HG02884 (cell line): ENCODE measurements at regions not wholly inside any gene's neighbourhood (a gene's known extent, or its start where the extent isn't known, plus 50 kb on each side); places are given as distances from the start of the nearest gene placed in this dataset.

Source experiments
- ATAC-seq: cut with Tn5 transposase; IDR thresholded peaks from one replicate; pipeline ENCODE4 v1.9.1; 2021; ENCODE audit warnings: mild to moderate bottlenecking, moderate library complexity; ENCODE audit not compliant: unreplicated experiment

DNA sequence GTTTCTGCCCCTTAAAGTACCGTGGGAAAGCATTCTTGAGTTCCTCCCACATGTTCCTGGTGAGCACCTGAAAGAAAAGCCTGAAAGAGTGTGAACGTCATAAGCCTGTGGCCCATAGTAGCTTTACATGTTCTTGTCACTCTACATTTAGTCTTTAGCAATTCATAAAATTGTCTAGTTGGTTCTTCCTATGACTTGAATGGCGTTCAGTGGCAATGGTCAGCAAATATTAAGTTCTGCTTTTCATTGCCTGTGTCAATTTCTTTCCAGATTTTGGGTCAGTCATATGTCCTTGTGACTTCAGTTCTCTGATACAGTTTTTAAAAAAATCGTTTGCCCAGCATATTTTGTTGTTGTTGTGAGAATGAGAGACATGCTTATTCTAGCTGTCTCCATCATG is 650.0 kb upstream of the BOD1L1 start:
- no peak for ATAC-seq

DNA sequence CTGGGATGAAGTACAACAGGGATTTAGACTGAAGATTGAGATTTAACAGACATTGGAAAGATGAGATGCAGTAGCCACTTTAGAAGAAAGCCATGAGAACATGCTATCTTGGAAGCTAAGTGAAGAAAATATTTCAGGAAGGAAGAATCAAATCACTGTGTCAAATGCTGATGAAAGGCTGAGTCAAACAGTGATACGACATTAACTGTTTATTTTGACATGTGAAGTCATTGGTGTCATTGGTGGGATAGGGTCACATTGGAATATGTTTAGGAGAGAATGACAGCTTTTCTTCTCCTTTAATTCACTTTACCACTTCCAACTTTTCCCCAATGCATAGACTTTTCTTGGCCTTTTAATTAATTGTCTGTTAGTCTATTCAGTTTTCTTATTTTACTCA is 653.0 kb upstream of the BOD1L1 start:
- ATAC-seq: no peak

DNA sequence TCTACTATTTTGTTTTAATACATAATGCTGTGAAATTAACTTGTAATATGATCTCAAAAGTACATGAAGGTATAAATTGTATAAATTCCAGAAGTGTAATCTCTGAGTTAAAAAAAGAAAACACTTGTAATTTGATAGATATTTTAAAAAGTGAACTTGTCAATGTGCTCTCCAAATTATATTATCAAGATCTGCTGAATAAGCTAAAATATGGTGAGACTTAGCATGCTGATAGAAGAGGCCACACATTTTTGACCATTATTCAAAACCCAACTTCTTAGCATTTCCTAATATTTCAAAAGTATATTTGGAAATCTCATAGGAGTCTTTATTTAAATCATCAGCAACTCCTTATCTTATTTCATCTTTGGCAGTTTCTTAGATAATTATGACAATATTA is 657.1 kb upstream of the BOD1L1 start:
- no peak for ATAC-seq

DNA sequence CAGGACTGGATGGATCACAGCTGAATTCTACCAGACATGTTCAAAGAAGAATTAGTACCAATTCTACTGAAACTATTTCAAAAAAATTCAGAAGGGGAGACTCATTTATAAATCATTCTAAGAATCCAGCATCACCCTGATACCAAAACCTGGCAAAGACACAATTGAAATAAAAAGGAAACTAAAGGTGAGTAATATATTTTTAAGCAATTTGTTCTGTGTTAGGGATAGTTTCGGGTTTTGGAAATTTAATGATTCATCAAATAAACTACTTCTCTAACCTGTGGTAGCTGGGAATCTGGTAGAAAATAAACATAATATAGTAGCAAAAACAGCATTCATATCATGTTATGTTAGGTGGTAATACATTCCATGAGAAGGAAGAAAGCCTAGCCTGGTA is 662.2 kb upstream of the BOD1L1 start:
- ATAC-seq: no peak

DNA sequence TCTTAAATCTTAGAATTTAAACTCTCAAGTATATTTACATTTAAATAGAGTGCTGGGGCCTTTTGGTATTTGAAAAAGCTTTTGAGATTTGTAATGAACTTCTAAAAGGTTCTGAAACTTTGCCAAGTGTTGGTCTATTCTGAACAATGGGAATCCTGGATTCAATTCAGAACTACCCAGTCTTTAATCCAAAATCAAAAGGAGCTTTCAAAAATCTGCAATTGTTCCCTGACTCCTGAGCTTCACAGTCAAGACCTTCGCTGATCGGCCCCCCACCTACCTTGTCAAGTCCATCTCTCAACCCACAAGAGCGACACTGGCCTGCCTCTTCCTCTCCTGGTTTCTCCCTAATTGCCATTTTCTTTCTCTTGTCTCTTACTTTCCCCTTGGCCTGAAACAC is 666.1 kb upstream of the BOD1L1 start:
- ATAC-seq: no peak

DNA sequence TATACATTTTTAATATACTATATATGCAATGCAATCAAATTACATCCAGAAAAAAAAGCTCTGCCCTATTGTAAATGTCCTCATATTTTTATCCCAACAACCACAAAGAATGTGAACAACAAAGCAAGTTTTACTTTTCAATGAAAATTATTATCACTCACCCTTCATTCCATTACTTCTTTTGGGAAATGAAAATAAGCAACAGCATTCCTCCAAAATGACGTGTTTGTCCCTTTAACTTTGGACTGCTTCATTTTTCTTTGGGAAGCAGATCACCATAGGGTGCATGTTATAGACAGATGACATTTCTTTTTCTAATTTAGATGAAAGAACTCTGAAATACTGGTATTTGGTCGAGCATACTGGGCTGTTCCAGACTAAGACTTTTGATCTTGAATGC is 667.1 kb upstream of the BOD1L1 start:
- ATAC-seq: no peak

DNA sequence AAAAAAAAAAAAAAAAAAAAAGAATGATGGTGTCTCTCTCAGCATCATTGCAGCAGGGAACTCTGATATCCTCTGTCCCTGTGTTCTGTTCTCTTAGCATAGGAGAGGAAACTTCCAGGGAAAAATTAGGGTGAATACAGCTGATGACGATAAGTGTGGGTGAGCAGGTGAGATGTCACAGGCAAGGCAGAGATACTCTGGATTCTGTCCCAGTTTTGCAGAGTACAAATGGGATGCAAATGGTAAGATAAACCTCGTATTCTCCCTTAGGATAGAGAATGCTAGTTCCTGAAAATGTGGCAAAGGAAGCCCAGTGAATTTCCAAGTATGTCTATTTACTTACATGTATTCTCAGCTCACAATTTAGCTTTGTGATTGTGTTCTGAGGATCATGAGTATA is 671.6 kb upstream of the BOD1L1 start:
- no peak for ATAC-seq

DNA sequence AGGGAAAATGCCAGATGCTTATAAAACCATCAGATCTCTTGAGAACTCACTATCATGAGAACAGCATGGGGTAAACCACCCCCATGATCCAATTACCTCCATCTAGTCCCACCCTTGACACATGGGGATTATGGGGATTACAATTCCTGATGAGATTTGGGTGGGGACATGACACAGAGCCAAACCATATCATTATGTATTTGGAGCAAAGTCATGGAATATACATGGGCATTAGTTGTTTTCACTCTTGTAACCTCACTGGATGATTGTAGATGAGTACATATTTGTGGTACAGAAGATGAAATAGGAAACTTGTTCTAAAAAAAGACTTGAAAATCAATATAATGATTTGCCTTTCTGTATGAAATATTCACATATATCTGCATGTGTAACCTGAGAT is 674.5 kb upstream of the BOD1L1 start:
- no peak for ATAC-seq

DNA sequence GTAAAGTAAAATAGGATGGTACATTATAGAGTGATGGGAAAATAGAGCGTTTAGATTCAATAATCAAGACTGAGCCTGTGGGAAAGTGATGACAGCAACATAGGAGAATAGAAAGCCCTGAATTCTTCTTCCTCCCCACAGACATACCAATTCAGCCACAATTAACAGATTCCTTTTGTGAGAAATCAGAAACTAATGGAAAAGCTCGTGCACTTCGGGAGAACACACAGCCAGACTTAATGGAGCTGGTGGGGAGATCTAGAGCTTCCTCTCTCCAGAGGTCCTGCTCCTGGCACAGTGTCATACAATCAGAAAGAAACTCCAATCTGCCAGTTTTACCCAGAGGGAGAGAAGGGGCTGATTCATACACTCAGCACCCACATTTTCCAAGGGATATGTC is 676.3 kb upstream of the BOD1L1 start:
- ATAC-seq: no peak

DNA sequence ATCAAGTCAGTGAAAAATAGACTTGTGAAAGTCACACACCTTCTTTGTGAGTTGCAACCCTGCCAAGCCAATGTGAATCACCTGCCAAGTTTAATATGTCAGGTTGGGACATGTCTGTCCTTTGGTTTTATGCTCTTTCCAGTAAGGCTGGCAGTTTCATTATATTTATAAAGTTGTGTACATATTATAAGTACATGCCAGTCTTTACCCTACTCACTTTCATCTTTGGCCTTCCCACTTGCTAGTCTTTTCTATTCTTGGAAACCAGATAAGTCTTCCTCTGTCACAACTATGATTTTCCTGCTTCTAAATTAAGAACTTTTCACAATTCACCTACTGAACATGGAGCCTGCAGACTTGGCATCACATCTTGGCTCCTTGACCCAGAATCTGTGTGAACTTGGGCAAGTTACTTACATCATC is 680.7 kb upstream of the BOD1L1 start:
- ATAC-seq: no peak

DNA sequence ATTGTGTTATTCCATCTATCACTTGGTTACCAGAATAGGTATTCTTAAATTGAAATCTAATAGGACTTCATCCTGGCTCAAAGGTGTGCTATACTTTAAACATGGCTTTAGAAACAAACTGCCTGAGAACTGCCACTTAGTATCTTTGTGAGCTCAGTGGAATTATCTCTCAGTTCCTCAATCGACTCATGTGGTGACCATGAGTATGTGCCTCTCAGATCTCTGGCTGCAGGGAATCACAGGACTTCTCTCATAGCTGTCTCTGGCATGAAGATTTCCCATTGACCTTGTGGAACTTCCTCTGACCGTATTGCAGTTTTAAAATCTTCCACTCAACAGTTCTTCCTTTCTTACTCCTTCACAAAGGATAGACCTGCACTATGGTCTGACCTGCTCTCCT is 681.9 kb upstream of the BOD1L1 start:
- no peak for ATAC-seq

DNA sequence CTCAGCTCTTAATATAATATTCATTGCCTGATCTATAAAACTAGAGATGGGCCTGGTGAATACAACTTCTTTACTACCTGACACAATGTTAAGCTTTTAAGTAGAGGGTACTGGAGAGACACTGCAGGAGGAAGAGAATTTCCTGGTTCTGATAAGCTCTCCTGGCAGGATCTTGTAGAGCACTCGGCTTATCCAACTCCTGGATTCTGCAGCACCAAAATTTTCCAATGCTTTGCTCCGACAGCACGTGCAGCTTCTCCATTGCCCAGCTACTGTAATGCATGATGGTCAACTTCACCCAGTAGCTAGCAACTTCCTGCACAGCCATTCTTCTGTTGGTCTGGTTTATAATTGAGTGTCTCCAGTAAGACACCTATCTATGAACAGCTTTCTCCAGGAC is 686.2 kb upstream of the BOD1L1 start:
- no peak for ATAC-seq

DNA sequence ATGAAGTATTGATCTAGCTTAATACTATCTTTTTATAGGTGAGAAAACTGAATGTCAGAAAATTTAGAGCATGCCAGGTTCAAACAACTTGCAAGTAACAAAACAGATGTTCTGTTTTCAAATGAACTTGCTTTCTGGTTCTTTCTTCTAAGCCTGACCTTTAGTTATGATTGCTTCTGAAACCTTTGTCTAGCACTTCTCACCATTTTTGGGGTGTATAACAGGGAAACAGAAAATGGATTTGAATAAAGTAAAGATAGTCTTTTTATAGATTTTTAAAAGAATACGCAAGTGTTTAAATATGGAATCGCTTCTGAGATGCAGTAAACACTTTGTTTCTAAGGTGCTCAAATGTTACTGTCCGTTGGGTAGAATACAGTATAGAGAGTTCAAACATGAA is 687.2 kb upstream of the CPEB2 start:
- ATAC-seq: no peak

DNA sequence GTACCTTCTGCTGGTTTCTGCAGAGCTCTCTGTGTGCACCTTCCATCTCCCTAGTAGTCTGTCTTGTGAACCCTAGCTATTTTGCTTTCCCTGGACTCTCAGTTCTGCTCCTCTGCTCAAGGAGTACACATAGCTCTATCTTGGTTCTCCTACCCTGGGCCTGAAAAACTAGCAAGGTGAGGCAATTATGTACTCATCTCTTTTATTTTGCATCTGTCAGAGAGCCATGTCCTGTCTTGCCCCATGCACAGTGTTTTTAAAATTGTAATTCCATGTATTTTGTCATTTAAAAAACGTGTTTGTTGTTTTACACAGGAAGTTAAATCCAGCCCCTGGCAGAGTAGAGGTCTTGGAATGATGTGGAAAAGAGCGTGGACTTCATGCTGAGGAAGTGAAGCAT is 684.9 kb upstream of the CPEB2 start:
- no peak for ATAC-seq

DNA sequence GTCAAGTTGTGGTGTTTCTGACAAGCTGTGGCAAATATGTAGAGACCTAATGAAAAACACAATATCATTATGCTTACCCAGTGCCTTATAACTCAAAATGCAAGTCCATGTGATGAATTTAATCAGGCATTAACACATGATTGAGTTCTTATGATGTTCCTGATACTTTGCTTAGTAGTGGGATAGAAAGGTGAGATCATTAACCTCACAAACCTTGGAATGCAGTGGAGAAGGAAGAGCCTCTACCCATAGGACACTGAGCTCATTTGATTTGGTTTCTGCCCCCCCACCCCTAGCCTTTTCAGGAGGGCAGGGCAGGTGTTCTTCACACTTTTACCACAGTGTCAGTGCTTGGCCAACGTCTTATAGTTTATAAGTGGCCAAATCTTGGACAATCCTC is 683.6 kb upstream of the CPEB2 start:
- no peak for ATAC-seq

DNA sequence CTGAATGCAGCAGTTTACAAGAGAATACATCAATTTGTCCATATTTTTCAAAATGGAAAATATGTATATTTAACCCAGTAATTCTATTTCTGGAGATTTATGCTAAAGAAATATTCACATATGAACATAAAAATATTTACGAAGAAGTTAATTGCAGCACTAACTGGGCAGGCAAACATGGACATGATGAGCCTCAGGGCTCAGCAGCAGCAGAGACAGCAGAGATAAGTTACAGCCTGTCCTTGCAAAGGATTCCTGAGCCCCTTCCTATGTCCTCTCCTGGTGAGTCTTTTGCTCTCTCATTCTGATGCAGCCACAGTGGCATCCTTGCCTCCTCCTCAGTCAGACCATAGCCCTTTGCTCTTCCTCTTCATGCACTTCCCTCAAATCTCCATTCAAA is 680.6 kb upstream of the CPEB2 start:
- no peak for ATAC-seq

DNA sequence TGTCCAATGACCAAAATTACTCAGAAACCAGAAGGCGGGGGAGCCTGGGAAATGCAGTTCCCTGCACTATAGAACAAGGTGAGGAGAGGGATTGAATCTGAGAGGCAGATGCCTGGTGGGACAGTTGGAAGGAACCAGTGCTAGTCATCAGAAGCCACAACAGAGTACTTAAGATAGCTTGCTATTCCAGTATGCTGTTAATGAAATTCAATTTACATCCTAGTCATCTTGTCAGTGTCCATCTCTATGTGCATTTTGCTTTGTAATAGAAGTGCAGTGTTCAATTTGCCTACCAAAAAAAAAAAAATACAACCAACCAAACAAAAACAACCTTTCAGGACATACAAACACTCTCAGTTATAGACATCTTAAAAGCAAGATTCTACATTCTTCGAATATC is 679.1 kb upstream of the CPEB2 start:
- ATAC-seq: no peak

DNA sequence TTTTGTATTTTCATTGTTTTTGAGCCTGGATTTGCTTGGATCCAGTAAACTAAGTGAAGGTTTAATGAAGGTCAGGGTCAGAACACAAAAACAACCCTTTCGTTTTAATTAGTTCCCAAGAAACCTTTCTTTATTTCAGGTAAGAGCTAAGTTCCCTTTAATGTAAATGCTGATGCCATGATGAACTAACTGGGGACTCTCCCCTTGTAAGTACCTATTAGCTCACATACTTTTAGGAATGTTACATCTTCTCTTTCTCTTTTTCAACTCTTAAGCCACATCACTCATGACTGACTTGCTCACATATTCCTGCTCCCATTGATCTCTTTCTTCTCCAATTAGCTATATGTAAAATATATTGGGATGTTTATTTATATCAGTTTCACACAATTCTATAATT is 673.1 kb upstream of the CPEB2 start:
- ATAC-seq: no peak

DNA sequence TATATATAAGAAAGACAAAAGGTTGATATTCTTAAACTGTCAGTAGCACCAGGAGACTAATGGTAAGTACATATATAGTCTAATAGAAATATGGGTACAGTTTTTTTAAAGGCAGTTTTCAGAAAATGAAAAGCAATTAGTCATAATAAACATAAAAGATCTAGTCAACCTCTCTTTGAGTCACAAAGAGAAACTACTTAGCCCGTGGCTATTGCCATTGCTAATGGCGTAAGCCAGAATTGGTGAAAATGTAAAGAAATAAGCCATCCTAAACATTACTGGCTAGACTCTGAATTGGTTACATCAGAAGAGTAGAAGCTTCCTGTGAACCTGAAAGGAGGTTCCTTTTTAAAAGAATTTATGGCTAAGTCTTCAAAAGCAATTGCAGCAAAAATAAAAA is 668.7 kb upstream of the CPEB2 start:
- no peak for ATAC-seq

DNA sequence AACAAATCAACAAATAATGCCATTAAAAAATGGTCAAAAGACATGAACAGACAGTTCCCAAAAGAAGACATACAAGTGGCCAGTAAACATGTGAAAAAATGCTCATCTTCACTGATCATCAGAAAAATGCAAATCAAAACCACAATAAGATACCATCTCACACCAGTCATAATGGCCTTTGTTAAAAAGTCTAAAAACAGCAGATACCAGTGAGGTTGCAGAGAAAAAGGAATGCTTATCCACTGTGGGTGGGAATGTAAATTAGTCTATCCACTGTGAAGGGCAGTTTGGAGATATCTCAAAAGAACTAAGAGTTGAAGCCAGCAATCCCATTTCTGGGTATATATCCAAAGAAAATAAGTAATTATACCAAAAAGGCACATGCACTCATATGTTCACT is 668.1 kb upstream of the CPEB2 start:
- ATAC-seq: no peak

DNA sequence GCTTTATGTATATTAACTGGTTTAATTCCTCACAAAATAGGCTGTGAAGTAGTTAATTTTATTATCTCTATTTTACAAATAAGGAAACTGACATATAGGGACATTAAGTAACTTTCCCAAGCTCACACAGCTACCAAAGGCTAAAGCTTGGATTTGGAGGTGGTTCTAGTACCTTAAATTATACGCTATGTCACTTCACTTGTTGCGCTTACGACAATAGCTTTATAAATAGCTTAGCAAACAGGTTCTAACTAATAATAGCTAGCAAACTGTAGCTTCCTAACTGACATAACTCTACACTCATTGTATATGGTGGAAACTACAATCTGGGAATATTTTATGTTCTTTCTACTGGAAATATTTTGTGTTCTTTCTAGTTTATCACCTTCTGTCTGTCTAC is 666.4 kb upstream of the CPEB2 start:
- no peak for ATAC-seq

DNA sequence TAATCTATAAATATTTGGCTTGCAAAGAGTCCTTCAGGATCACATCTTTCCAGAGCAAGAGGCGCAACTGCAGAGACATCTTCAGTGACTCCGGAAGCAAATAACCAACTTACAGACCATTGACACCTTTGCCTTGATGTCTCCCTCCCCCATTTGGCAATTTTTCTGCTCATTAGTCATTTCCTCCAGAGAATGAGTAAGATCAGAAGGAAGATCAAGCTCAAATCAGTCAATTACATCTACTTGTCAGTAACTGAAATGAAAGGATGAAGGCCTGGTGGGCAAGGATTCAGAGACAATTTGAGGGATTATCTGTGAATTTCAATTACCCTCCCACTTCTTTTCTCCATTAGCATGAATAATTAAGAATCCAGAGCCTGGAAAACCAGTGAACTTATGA is 665.6 kb upstream of the CPEB2 start:
- no peak for ATAC-seq

DNA sequence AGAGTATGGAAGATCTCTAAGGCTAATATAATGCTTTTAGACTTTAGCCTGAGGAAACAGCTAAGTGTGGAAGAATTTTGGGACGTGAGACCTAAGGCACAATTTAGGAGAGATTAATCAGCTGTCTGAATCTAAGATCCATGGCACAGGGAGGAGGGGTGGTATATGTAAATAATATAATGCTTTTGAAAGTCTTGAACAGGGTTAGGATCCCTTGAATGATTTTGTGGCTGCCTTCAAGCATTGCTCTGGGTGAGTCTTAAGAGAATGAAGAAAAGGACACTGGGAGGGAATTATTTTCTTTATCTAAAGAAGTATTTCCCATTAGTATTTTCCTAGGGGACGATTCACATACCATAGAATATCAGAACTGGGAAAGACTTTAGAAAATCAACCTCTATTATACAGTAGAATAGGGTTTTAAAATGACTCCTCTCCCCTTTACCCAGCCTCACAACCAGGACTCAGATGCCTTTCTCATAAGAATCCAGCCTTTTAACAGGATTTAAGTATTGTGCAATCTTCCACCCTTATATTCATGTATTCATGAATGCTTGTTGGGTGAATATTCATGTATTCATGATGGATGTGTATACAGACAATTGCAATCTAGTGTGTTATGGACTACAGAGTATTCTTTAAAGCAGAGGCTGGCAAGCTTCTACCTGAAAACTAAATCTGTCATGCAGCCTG is 664.2 kb upstream of the CPEB2 start:
- ATAC-seq: no peak
